ENCODE measurements at regions not wholly inside any gene's neighbourhood (a gene's known extent, or its start where the extent isn't known, plus 50 kb on each side); places are given as distances from the start of the nearest gene placed in this dataset.
"Not testable (repeated sequence)": the region's sequence is repeated elsewhere in the genome, so short reads cannot be mapped to it uniquely, and the experiment has no call there.

DNA sequence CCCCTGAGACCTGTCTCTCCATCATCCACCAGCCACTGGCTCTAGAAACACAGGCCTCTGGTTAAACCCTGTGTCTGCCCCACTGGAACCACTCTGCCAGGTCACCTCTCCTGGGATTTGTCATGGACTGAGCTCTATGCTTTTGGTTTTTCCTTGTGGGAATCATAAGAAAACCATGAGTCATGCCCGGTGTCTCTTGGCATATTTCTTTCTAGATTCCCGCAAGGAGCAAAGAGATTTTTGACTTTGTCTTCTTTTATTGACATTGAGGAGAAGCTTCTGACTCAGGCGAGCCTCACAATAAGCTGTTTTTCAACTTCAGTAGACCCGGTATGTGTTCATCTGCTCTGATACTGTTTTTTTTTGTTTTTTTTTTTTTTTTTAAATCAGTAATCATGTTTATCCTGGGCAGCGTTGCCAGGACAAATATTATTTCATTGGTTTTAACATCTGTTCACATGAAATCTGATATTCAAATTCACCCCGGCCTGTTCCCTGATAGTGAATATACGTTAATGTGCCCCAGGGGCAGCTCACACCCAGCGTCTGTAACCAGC lies 207.1 kb downstream of the ACKR3 start:
- DNase-seq, result no peak

DNA sequence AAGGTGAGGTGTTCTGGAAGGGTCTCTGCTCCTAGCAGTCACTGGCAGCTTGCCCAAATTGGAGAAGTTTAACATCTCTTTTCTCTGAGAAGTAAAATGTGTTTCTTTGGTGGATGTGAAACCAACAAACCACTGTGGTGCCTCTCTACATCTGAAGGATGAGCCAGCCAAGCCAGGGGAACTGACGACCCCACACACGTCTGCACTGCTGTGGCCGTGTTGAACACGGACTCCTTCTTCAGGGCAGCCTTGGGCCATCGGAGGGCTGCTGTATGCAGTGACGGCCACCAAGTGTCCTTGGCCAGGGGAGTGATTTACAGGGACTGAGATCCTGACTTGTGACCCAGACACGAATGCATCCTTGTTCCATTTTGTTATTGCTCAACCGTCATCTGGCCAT lies 207.8 kb downstream of the ACKR3 start:
- DNase-seq, result no peak

DNA sequence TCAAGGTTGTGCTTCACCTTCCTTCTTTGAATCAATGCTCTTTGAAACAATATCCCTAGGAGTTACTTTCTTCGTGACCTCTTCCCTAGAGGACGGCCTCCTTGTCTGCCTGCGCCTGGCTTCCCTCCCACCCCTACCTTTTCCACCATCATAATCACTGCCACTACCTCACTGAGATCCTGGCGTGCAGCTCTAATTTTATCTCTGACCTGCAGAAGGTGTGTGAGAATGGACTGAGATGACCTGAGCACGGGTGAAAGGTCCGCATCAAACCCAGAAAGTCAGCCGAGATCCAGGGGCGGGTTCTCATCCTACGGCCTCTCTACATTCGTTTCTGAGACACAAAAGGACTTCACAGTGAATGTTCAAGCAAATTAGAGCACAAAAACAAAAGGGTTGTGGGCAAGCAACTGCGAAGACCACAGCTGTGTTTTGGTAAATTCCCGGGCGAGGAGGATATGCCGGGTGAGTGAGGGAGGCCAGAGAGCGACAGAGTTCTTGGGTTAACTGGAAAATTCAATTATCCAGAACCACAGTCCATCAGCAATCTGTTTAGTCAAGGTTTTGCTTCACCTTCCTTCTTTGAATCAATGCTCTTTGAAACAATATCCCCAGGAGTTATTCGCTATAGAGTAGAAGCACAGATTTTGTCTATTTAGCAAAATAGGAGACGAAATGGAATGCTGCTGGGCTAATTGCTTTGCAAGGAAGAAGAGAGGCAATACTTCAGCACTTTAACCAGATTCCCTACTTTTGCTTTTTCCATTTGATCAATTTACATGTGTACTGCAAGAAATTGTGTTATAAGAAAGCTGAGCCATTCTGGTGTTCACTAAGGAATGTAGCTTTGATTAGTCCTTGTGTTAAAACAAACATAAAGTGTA lies 212.6 kb downstream of the ACKR3 start:
- DNase-seq, result no peak

DNA sequence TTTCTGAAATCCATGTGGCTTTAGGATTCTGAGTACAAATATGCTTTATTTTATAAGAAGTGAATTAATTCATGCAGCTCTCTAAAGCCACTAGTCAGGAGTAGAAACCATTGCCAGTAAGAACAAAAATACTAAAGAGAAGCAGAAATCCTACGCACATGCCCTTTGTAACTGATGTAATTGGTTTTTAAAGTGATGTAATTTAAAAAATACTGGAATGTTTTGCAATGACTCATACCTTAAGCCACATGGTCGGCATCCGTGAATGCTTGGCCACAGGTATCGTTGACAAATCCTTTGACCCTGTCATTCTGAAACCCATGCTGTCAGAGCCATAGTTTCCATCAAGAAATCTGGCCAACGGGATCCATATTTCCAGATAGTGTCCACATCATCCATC lies 213.3 kb downstream of the ACKR3 start:
- no peak for DNase-seq

GRCh38 chr2:236783417-236784020 lies 213.9 kb downstream of the ACKR3 start:
- DNase-seq, result no peak

DNA sequence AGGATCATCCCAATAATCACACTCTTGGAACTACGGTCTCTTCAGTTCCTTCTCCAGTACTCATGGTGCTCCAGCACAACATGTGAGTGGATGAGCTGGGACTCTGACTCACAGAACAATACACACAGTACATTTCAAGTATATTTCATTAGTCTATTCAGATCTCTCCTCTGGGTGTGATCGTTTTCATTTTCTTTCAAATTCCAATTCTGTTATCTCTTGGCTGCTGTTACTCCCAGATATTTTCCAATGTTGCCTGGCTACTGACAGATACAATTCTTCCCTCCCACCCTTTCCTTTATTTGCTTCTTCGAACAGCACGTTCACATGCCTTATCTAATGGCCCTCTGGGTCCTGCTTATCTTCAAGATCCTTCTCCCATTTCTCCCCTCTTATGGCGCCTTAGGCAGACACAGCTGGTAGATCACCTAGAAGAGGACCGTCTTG lies 216.0 kb downstream of the ACKR3 start:
- no peak for DNase-seq

- no peak for DNase-seq
These were observed 217.1 kb downstream of the ACKR3 start for GRCh38 chr2:236786751-236787150.

GRCh38 chr2:236787376-236787775 lies 217.8 kb downstream of the ACKR3 start:
- not testable (repeated sequence) for DNase-seq

DNA sequence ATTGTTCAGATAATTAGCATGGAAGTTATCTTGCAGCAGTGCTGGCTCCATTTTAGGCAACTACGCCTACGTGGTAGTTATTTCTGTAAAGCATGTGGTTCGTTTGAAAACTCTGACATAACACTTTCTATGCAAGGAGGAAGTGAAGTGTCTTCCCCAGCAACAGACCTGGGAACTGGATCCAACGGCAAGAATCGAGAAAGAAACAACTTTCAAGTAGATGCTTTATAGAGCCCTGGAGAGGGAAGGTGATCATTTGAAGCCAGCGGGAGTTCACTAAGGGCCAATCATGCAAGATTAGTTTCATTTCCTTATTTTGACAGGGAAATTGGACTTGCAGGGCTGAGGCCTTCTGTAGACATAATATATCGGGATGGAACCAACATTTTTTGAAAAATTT lies 218.3 kb downstream of the ACKR3 start:
- DNase-seq, result no peak

- DNase-seq, result no peak
These were observed 221.3 kb downstream of the ACKR3 start for GRCh38 chr2:236790963-236791362.

DNA sequence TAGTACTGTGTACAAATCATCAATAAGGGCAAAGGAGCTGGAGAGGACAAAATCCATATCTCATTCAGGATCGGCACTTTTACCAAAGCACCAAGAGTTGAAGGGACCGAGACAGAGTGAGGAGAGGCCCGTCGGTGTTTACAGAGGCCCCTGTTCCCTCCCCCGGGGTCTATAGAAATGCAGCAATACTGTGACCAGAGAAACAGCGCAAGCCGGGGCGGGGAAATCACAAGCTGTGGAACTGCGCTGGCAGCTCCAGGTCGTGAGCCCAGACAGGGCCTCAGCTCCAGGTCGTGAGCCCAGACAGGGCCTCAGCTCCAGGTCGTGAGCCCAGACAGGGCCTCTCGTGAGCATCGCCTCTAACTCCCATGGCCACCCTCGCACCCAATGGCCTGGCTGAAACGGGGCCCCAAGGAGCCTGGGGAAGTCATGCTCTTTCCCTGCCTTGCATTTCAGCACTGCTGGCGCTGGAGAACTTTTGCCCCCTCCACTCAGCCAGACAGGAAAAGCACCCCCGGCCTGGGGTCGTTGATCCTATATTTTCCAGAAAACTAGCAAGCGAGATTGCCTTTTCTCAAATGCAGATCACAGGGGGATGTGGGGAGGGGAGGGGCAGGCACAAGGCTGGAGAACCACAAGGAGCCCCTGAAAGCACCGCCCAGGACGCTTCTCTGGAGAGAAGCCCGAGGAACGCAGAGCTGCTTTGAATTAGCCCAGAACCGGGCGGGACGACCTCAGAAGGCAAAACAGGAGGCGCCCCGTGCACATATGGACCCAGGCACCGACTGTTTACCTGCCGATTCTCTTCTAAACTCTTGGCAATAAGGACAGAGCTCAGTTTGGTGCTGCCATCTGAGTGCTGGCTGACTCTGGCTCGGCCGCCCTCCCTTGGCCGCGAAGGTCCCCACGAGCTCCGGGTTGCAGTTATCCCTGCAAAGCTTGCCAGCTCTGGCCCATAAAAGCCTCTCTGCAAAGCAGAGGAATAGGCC lies 223.7 kb downstream of the ACKR3 start:
- DNase-seq, result no peak

DNA sequence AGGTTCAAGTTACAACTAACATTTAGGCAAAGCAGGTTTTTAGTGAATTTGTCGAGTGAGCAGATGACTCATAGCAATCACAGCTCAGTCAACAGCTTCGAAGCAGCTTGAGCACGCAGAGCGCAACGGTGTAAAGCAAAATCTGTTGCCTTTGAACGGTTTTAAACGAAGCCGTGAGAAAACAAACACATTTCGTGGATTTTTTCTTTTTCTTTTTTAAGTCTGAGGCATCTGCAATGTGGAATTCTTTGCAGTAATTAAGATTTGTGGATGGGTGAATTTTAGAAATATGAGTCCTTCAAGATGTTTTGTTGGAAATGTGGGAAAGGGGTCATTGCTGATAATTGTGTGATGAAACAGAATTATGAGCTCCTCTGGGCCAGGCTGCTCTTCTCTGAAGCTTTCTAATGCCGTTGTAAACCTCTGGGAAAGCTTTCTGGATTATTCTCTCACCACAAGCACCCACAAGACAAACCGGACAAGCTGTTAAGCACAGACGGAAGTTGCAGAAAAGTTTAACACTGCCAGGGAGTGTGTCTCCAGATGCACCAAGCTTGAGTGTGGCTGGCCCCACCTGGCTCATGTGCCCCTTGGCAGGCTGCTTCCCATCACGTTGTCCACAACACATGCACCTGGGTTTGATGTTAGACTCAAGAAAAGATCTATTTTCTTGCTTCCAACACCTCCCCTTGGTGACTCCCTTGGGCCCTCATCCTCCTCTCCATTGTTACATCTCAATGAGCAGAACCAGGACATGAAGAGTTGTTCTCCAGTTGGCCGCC lies 224.7 kb downstream of the ACKR3 start:
- no peak for DNase-seq

- DNase-seq, result no peak
These were observed 225.7 kb downstream of the ACKR3 start for GRCh38 chr2:236795169-236795860.

DNA sequence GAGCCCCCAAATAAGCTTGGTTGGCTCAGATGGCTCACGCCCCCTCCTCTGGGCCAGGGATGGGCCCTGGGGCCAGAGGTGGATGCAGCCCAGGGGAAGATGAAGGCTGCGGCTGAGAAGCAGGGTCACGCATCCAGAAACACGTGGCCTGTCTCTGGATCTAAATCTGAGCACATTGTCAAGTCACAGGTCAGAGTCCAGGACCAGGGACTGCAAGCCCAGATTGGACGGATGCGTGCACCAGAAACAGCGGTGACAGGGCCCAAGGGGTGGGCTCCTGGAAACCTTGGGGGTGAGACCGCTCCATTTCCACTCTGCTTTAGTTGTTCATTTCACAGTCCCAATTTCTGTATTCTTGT lies 226.2 kb downstream of the ACKR3 start:
- no peak for DNase-seq

DNA sequence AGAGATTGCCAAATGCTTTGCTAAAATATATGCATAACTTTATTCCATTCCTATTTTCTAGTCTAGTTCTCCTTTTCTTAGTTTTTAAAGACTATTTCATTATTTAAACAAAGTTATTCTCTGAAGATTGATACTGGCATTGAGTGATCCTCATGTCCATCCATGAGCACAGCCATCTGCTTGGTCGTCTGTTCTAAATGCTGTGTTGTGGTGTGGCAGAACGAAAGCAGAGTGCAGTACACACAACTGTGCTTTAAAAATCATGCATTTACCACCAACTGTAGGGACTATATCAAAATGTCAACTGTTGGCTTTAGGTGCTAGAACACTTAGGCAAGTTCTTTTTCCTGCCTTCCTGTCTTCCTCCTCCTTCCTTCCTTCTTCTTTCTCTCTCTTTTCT lies 226.6 kb downstream of the ACKR3 start:
- no peak for DNase-seq

GRCh38 chr2:236797411-236797810 lies 227.8 kb downstream of the ACKR3 start:
- DNase-seq, result no peak

GRCh38 chr2:236798491-236798890 lies 228.9 kb downstream of the ACKR3 start:
- DNase-seq, result no peak

DNA sequence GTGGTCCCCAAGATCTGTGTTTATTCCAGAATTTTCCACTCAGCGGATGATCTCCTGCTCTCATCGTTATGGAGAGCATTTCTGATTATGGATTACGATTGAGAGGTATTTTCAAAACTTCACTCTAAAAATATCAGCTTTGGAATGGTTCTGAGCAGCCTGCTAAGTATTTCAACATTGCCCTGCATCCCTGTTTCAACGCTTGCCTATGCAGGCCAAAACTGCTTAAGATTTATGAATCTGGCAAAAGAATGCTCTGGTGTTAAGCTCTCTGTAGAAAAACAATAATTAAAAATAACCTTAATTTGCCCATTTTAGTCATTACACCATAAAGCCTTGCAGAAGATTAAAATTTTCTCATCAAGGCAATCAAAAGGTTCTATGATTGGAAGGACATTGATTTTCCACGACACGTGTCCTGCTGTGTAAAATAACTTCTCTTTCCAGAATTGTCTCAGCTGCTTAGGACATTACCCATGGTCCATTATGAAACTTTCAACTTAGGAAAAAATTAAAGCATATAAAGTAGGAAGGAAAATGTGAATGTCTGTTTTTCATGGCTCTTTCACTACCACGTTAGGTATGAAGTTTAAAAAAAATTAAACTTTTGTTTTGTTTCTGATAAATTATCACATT lies 229.9 kb downstream of the ACKR3 start:
- DNase-seq, result no peak

DNA sequence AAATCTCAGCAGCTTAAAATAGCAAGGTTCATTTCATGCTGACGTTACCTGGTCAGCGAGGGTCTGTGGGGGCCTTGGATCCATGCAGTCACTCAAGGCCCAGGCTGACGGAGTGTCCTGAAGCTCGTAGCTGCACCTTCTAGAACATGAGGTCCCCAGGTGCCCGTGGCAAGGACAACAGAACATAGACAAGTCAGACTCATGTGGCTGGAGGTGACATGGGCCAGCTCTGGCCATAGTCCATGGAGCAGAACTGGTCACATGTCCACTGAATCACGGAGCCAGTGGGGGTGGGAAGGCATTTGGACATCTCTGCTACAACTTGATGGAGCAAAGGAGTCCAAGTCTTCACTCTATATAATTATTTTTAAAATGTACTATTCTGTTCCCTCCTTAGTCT lies 233.2 kb downstream of the ACKR3 start:
- no peak for DNase-seq

GRCh38 chr2:236803621-236804020 lies 234.0 kb downstream of the ACKR3 start:
- no peak for DNase-seq

Measured in activated CD8-positive, alpha-beta memory T cell treated with anti-CD3 and anti-CD28 coated beads, Interleukin-2, amount 50 U/mL, for 4 hours (primary cell).